ENCODE measurements at regions not wholly inside any gene's neighbourhood (a gene's known extent, or its start where the extent isn't known, plus 50 kb on each side); places are given as distances from the start of the nearest gene placed in this dataset.

DNA sequence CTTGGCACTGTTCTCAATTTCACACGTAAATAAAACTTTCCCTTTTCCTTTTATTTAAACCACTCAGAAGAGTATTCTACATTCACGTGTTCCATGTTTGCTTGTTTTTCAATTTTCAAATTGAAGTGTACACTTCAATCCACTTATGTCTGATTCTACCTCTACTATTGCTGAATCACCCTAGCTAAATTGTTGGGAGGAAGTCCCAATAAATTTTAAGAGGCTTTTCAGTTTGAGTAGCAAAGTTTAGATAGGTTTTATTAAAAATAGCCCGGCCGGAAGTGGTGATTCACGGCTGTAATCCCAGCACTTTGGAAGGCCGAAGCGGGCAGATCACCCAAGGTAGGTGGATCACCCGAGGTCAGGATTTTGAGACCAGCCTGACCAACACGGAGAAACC, 1414.7 kb upstream of the CELF2 start:
- TF ChIP-seq, protein P1, sequence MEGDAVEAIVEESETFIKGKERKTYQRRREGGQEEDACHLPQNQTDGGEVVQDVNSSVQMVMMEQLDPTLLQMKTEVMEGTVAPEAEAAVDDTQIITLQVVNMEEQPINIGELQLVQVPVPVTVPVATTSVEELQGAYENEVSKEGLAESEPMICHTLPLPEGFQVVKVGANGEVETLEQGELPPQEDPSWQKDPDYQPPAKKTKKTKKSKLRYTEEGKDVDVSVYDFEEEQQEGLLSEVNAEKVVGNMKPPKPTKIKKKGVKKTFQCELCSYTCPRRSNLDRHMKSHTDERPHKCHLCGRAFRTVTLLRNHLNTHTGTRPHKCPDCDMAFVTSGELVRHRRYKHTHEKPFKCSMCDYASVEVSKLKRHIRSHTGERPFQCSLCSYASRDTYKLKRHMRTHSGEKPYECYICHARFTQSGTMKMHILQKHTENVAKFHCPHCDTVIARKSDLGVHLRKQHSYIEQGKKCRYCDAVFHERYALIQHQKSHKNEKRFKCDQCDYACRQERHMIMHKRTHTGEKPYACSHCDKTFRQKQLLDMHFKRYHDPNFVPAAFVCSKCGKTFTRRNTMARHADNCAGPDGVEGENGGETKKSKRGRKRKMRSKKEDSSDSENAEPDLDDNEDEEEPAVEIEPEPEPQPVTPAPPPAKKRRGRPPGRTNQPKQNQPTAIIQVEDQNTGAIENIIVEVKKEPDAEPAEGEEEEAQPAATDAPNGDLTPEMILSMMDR (IDR thresholded peaks at IDR 0.05): no peak
- TF ChIP-seq POLR2AphosphoS5 (IDR thresholded peaks at IDR 0.05) (no peak), POLR2A (IDR thresholded peaks at IDR 0.05) (no peak)
